HepG2 (cell line): ENCODE measurements at regions not wholly inside any gene's neighbourhood (a gene's known extent, or its start where the extent isn't known, plus 50 kb on each side); places are given as distances from the start of the nearest gene placed in this dataset.

Source experiments
- ATAC-seq: fragments of 200-7000 bp; cut with Tn5 transposase; 3 replicates; pipeline ENCODE4 v1.9.1; 2020; ENCODE audit warnings: mild to moderate bottlenecking, moderate library complexity
- BruUV-seq: library from RNA; stranded (reverse); fragments of 400-500 nt; replicated peaks from 2 replicates; lab custom pipeline; 2021; lab: Mats Ljungman, UMichigan
- CTCF ChIA-PET: fragments of 300-600 bp; formaldehyde crosslinking; extraction: SDS; loops from one replicate; lab custom pipeline; 2021; ENCODE audit warnings: low total read pairs, inconsistent platforms, low intra/inter-chr PET ratio; lab: Yijun Ruan, JAX
- POLR2A ChIA-PET: fragments of 350-600 bp; sonication (Branson Sonifier 250); formaldehyde crosslinking; loops from one replicate; lab custom pipeline; 2020; ENCODE audit warnings: antibody characterized with exemption, inconsistent platforms; lab: Yijun Ruan, JAX
- DNase-seq: peaks from one replicate; pipeline ENCODE4 v3.0.0-alpha.2; 2015; ENCODE audit warnings: low spot score
- FAIRE-seq: peaks from 3 replicates; lab custom pipeline; 2011; peaks lifted over from hg19 to GRCh38; lab: Jason Lieb, UNC
- H2AFZ ChIP-seq: one replicate; pipeline ENCODE4 v1.6.1; 2011; ENCODE audit warnings: low read length, inconsistent platforms
- H3K27ac ChIP-seq: fragments of 300-600 bp; 3 replicates; pipeline ENCODE4 v1.8.0; 2011; ENCODE audit warnings: mixed run types, mild to moderate bottlenecking, mixed read lengths, low read length, inconsistent platforms; ENCODE audit not compliant: insufficient read depth; ENCODE audit errors: extremely low read length
- H3K27me3 ChIP-seq, 2 experiments: fragments of 200-600 bp in 1 of 2; 2 replicates in 1 of 2; 3 replicates in 1 of 2; pipeline versions ENCODE4 v1.6.0 to v1.8.0; 2011; ENCODE audit warnings: low read length in 2 of 2, mild to moderate bottlenecking in 2 of 2, moderate library complexity in 2 of 2, inconsistent platforms in 1 of 2; ENCODE audit not compliant: insufficient read depth in 2 of 2, control insufficient read depth in 1 of 2
- H3K36me3 ChIP-seq, 2 experiments: fragments of 200-600 bp in 1 of 2; replicated peaks in 1 of 2; 2 replicates in 1 of 2; 3 replicates in 1 of 2; pipeline versions ENCODE4 v1.5.1 to v1.8.0; 2011; ENCODE audit warnings: low read length in 2 of 2, inconsistent platforms in 1 of 2; ENCODE audit not compliant: insufficient read depth in 2 of 2, control insufficient read depth in 1 of 2
- H3K4me1 ChIP-seq: 2 replicates; pipeline ENCODE4 v1.5.1; 2012; ENCODE audit warnings: low read length, inconsistent platforms; ENCODE audit not compliant: insufficient read depth
- H3K4me2 ChIP-seq: 2 replicates; pipeline ENCODE4 v1.6.0; 2011; ENCODE audit warnings: low read depth, low read length, inconsistent platforms
- H3K4me3 ChIP-seq, 3 experiments: fragments of 200-600 bp in 1 of 3; sonication (generic), shearing (Covaris generic) in 1 of 3; replicated peaks in 1 of 3; 2 replicates each; pipeline ENCODE4 v1.5.1; 2011 to 2016; ENCODE audit warnings: low read length in 3 of 3, inconsistent platforms in 2 of 3, low read depth in 2 of 3, mild to moderate bottlenecking in 2 of 3, control low read depth in 1 of 3, mixed read lengths in 1 of 3; ENCODE audit not compliant: insufficient read depth in 1 of 3
- H3K79me2 ChIP-seq: one replicate; pipeline ENCODE4 v1.6.1; 2011; ENCODE audit warnings: low read length, inconsistent platforms; ENCODE audit not compliant: insufficient read depth
- H3K9ac ChIP-seq: 2 replicates; pipeline ENCODE4 v1.6.0; 2011; ENCODE audit warnings: mild to moderate bottlenecking, low read depth, low read length, inconsistent platforms; ENCODE audit not compliant: insufficient read depth
- H3K9me3 ChIP-seq: 2 replicates; pipeline ENCODE4 v1.5.1; 2012; ENCODE audit warnings: mild to moderate bottlenecking, low read length
- H4K20me1 ChIP-seq: 2 replicates; pipeline ENCODE4 v1.6.0; 2011; ENCODE audit warnings: inconsistent platforms, mild to moderate bottlenecking, low read length, moderate library complexity; ENCODE audit not compliant: insufficient read depth
- BRD4 ChIP-seq: sonication (generic); formaldehyde crosslinking; IDR thresholded peaks from 2 replicates; pipeline ENCODE4 v1.4.0; 2020; ENCODE audit warnings: missing genetic modification reagents
- FOXO4 ChIP-seq: sonication (generic); formaldehyde crosslinking; conservative IDR thresholded peaks from 2 replicates; pipeline ENCODE4 v1.8.1; 2023; ENCODE audit warnings: missing genetic modification reagents
- HNF4A ChIP-seq: sonication (generic); formaldehyde crosslinking; IDR thresholded peaks from 2 replicates; pipeline ENCODE4 v1.4.0; 2020; ENCODE audit warnings: missing genetic modification reagents
- HNRNPL ChIP-seq: fragments of 200-400 bp; formaldehyde crosslinking; IDR thresholded peaks from 2 replicates; pipeline ENCODE4 v1.6.1; 2017; ENCODE audit warnings: mild to moderate bottlenecking, low read depth, low read length
- NFAT5 ChIP-seq: sonication (generic); formaldehyde crosslinking; IDR thresholded peaks from 2 replicates; pipeline ENCODE4 v1.4.0; 2020; ENCODE audit warnings: missing genetic modification reagents
- NFRKB ChIP-seq: fragments of 450-650 bp; IDR thresholded peaks from 2 replicates; pipeline ENCODE4 v1.6.1; 2017
- PRDM4 ChIP-seq: sonication (generic); formaldehyde crosslinking; IDR thresholded peaks from 2 replicates; pipeline ENCODE4 v1.9.0; 2021; ENCODE audit warnings: missing genetic modification reagents, borderline replicate concordance
- SALL1 ChIP-seq: sonication (generic); formaldehyde crosslinking; IDR thresholded peaks from 2 replicates; pipeline ENCODE4 v1.8.0; 2022; ENCODE audit warnings: mild to moderate bottlenecking, missing genetic modification reagents
- YY1 ChIP-seq: IDR thresholded peaks from 2 replicates; pipeline ENCODE4 v1.6.1; 2011; ENCODE audit warnings: low read length, low read depth, moderate library complexity, mild to moderate bottlenecking; ENCODE audit not compliant: insufficient read depth, insufficient replicate concordance
- ZKSCAN8 ChIP-seq: IDR thresholded peaks from 2 replicates; pipeline ENCODE4 v1.6.1; 2016; ENCODE audit warnings: borderline replicate concordance, missing genetic modification reagents, missing compliant biosample characterization
- ZNF260 ChIP-seq: sonication (generic); formaldehyde crosslinking; IDR thresholded peaks from 2 replicates; pipeline ENCODE4 v1.4.0; 2020; ENCODE audit warnings: missing genetic modification reagents, low read depth, mild to moderate bottlenecking, borderline replicate concordance
- WGBS: methylation state at CpG from one replicate; pipeline ENCODE4 v1.1.6; 2017; ENCODE audit warnings: low lambda C conversion rate; 5-methylcytosine and 5-hydroxymethylcytosine counted together
- in situ Hi-C: cut with HindIII; loops from 2 replicates; pipeline ENCODE4 v1.10.0; 2017; ENCODE audit warnings: low pct_unique_long_range_greater_than_20kb; ENCODE audit not compliant: extremely low pct_ligation_motif_present
- intact Hi-C: fragments of 100-400 bp; cut with micrococcal nuclease; formaldehyde crosslinking; loops from one replicate; pipeline ENCODE4 v1.10.0; 2022; ENCODE audit not compliant: unreplicated experiment

- intact Hi-C loops (no loop called here), in situ Hi-C loops (no loop called here)
- no peak for FAIRE-seq
- Histone ChIP-seq H2AFZ (no peak overlapping the region), H3K9me3 (no peaks in the 10 kb centered on the region), H3K27ac (no peak overlapping the region), H3K36me3 (no peaks in the 10 kb centered on the region), H3K4me1 (no peaks in the 10 kb centered on the region), H3K27me3 (no peaks in the 10 kb centered on the region), H3K79me2 (no peaks in the 10 kb centered on the region), H4K20me1 (no peaks in the 10 kb centered on the region), H3K4me3 (no peak overlapping the region), H3K9ac (no peak overlapping the region), H3K4me2 (no peak overlapping the region)
- POLR2A ChIA-PET, result no interaction called here
- CTCF ChIA-PET, result no interaction called here
- no peak for DNase-seq
- no TSS peak for BruUV-seq
- no peak for ATAC-seq
- WGBS, result 6% methylated on average over 5 of the region's 5 CpGs
- TF ChIP-seq NFAT5 (no peak), FOXO4 (CRISPR knock-in tag) (no peak), ZNF260 (CRISPR knock-in tag) (no peak), YY1 (no peak), SALL1 (CRISPR knock-in tag) (no peak), PRDM4 (CRISPR knock-in tag) (no peak), HNF4A (no peak), BRD4 (CRISPR knock-in tag) (no peak), NFRKB (no peak), ZKSCAN8 (CRISPR knock-in tag) (no peak), HNRNPL (no peak)
These were observed 365.7 kb downstream of the MAFB start for GRCh38 chr20:40323361-40323794.
